WTC11 (cell line): ENCODE measurements at regions not wholly inside any gene's neighbourhood (a gene's known extent, or its start where the extent isn't known, plus 50 kb on each side); places are given as distances from the start of the nearest gene placed in this dataset.

Source experiments
- ATAC-seq: fragments of 200-7000 bp; cut with Tn5 transposase; 2 replicates; pipeline ENCODE4 v1.10.0; 2021; ENCODE audit warnings: mild to moderate bottlenecking, moderate library complexity
- CTCF ChIA-PET: fragments of 300-600 bp; sonication (Branson Sonifier 250); formaldehyde crosslinking; loops from one replicate; lab custom pipeline; 2021; ENCODE audit warnings: antibody characterized with exemption; lab: Charles Lee
- POLR2A ChIA-PET: fragments of 350-600 bp; sonication (Branson Sonifier 250); formaldehyde crosslinking; loops from one replicate; lab custom pipeline; 2021; ENCODE audit warnings: antibody characterized with exemption; lab: Charles Lee
- DNase-seq: peaks from one replicate; pipeline ENCODE4 v3.0.0; 2021; ENCODE audit warnings: low spot score
- H3K27ac Mint-ChIP-seq: 2 replicates; pipeline ENCODE4 v1.8.0; 2021; ENCODE audit warnings: mixed read lengths
- H3K27me3 Mint-ChIP-seq: 2 replicates; pipeline ENCODE4 v1.8.0; 2021; ENCODE audit warnings: low read depth, mild to moderate bottlenecking, moderate library complexity, mixed read lengths
- H3K36me3 Mint-ChIP-seq: 2 replicates; pipeline ENCODE4 v1.8.0; 2021; ENCODE audit warnings: mixed read lengths
- H3K4me1 Mint-ChIP-seq: 2 replicates; pipeline ENCODE4 v1.8.0; 2022; ENCODE audit warnings: mixed read lengths
- H3K4me3 Mint-ChIP-seq: 2 replicates; pipeline ENCODE4 v1.8.0; 2021; ENCODE audit warnings: mild to moderate bottlenecking, moderate library complexity, mixed read lengths
- H3K9me3 Mint-ChIP-seq: 2 replicates; pipeline ENCODE4 v1.8.0; 2021; ENCODE audit warnings: mixed read lengths
- AFF4 ChIP-seq: sonication (generic); formaldehyde crosslinking; IDR thresholded peaks from 2 replicates; pipeline ENCODE4 v1.8.1; 2023; ENCODE audit warnings: mild to moderate bottlenecking, missing genetic modification reagents, borderline replicate concordance
- AR ChIP-seq: fragments of 250-450 bp; sonication (Bioruptor Pico); IDR thresholded peaks from 2 replicates; pipeline ENCODE4 v1.9.0; 2021; ENCODE audit warnings: mild to moderate bottlenecking
- E2F4 ChIP-seq: sonication (generic); formaldehyde crosslinking; IDR thresholded peaks from 2 replicates; pipeline ENCODE4 v1.8.1; 2022; ENCODE audit warnings: low read depth, mild to moderate bottlenecking, moderate library complexity, missing genetic modification reagents, borderline replicate concordance
- ELF4 ChIP-seq: sonication (generic); formaldehyde crosslinking; IDR thresholded peaks from 2 replicates; pipeline ENCODE4 v1.8.1; 2022; ENCODE audit warnings: low read depth, mild to moderate bottlenecking, moderate library complexity, missing genetic modification reagents
- EMX1 ChIP-seq: fragments of 250-450 bp; sonication (Bioruptor Pico); IDR thresholded peaks from 2 replicates; pipeline ENCODE4 v1.8.0; 2021; ENCODE audit warnings: mild to moderate bottlenecking
- ESRRA ChIP-seq: sonication (generic); formaldehyde crosslinking; IDR thresholded peaks from 2 replicates; pipeline ENCODE4 v1.8.1; 2022; ENCODE audit warnings: mild to moderate bottlenecking, missing genetic modification reagents, borderline replicate concordance
- ETV6 ChIP-seq: sonication (generic); formaldehyde crosslinking; IDR thresholded peaks from 2 replicates; pipeline ENCODE4 v1.8.1; 2022; ENCODE audit warnings: mild to moderate bottlenecking, missing genetic modification reagents
- FOXJ3 ChIP-seq: sonication (generic); formaldehyde crosslinking; IDR thresholded peaks from 2 replicates; pipeline ENCODE4 v1.9.0; 2021; ENCODE audit warnings: missing genetic modification reagents, mild to moderate bottlenecking, borderline replicate concordance
- FOXP1 ChIP-seq: sonication (generic); formaldehyde crosslinking; IDR thresholded peaks from 2 replicates; pipeline ENCODE4 v1.8.0; 2022; ENCODE audit warnings: missing genetic modification reagents, mild to moderate bottlenecking, moderate library complexity, borderline replicate concordance
- HMGA2 ChIP-seq: fragments of 250-450 bp; sonication (Bioruptor Pico); IDR thresholded peaks from 2 replicates; pipeline ENCODE4 v1.4.0; 2021; ENCODE audit warnings: mild to moderate bottlenecking, moderate library complexity
- IRF1 ChIP-seq: sonication (generic); formaldehyde crosslinking; IDR thresholded peaks from 2 replicates; pipeline ENCODE4 v1.8.0; 2023; ENCODE audit warnings: missing genetic modification reagents
- IRF2 ChIP-seq: sonication (generic); formaldehyde crosslinking; IDR thresholded peaks from 2 replicates; pipeline ENCODE4 v1.8.0; 2022; ENCODE audit warnings: low read depth, missing genetic modification reagents, borderline replicate concordance
- JAZF1 ChIP-seq: fragments of 250-450 bp; sonication (Bioruptor Pico); IDR thresholded peaks from 2 replicates; pipeline ENCODE4 v1.9.0; 2021; ENCODE audit warnings: moderate library complexity, mild to moderate bottlenecking, inconsistent platforms
- KAT7 ChIP-seq: sonication (generic); formaldehyde crosslinking; IDR thresholded peaks from 2 replicates; pipeline ENCODE4 v1.8.1; 2023; ENCODE audit warnings: missing genetic modification reagents, mild to moderate bottlenecking, borderline replicate concordance
- NFYB ChIP-seq: sonication (generic); formaldehyde crosslinking; conservative IDR thresholded peaks from 2 replicates; pipeline ENCODE4 v1.8.0; 2022; ENCODE audit warnings: low read depth, missing genetic modification reagents
- PRRX2 ChIP-seq: fragments of 250-450 bp; sonication (Bioruptor Pico); IDR thresholded peaks from 2 replicates; pipeline ENCODE4 v1.8.0; 2021; ENCODE audit warnings: mild to moderate bottlenecking
- RELA ChIP-seq: sonication (generic); formaldehyde crosslinking; IDR thresholded peaks from 2 replicates; pipeline ENCODE4 v1.8.1; 2022; ENCODE audit warnings: missing genetic modification reagents, mild to moderate bottlenecking, borderline replicate concordance
- TEAD4 ChIP-seq: sonication (generic); formaldehyde crosslinking; IDR thresholded peaks from 2 replicates; pipeline ENCODE4 v1.8.0; 2022; ENCODE audit warnings: mild to moderate bottlenecking, missing genetic modification reagents
- TP53 ChIP-seq: sonication (generic); formaldehyde crosslinking; IDR thresholded peaks from 2 replicates; pipeline ENCODE4 v1.8.1; 2023; ENCODE audit warnings: mild to moderate bottlenecking, missing genetic modification reagents
- USF1 ChIP-seq: sonication (generic); formaldehyde crosslinking; IDR thresholded peaks from 2 replicates; pipeline ENCODE4 v1.8.0; 2022; ENCODE audit warnings: mild to moderate bottlenecking, missing genetic modification reagents
- ZNF396 ChIP-seq: fragments of 250-450 bp; sonication (Bioruptor Pico); IDR thresholded peaks from 2 replicates; pipeline ENCODE4 v1.8.0; 2021; ENCODE audit warnings: mild to moderate bottlenecking, moderate library complexity, borderline replicate concordance
- TF ChIP-seq, protein P1 (sequence below): fragments of 250-450 bp; sonication (Bioruptor Pico); IDR thresholded peaks from 2 replicates; pipeline ENCODE4 v1.9.0; 2021; ENCODE audit warnings: moderate library complexity, mild to moderate bottlenecking, inconsistent platforms, borderline replicate concordance

GRCh38 chr2:121960251-121960650 is 204.8 kb downstream of the TSN start:
- no peak overlapping the region for H3K27ac Mint-ChIP-seq
- H3K4me1 Mint-ChIP-seq, result 0 out of 2 replicates have a peak, but pooled peaks cover under 1% of the 10 kb centered on the region
- CTCF ChIA-PET, result interaction anchor here (1.2 to 1.3 kb wide), 2 partner anchors 15 to 58 kb away, joined by 3 to 4 read pairs; no protein-coding TSS in a partner anchor
- H3K36me3 Mint-ChIP-seq, result no peaks in the 10 kb centered on the region
- DNase-seq (no peak), ATAC-seq (no peak)
- no peak overlapping the region for H3K4me3 Mint-ChIP-seq
- H3K27me3 Mint-ChIP-seq, result no peaks in the 10 kb centered on the region
- no peaks in the 10 kb centered on the region for H3K9me3 Mint-ChIP-seq
- TF ChIP-seq NFYB (CRISPR knock-in tag) (no peak), IRF2 (CRISPR knock-in tag) (no peak), AFF4 (CRISPR knock-in tag) (no peak), ZNF396 (CRISPR knock-in tag) (no peak), AR (CRISPR knock-in tag) (no peak), ELF4 (CRISPR knock-in tag) (no peak), ETV6 (no peak), EMX1 (CRISPR knock-in tag) (no peak), KAT7 (CRISPR knock-in tag) (no peak), RELA (no peak), TP53 (CRISPR knock-in tag) (no peak), PRRX2 (CRISPR knock-in tag) (no peak), IRF1 (CRISPR knock-in tag) (no peak), E2F4 (CRISPR knock-in tag) (no peak), TEAD4 (CRISPR knock-in tag) (no peak), JAZF1 (CRISPR knock-in tag) (no peak)
- TF ChIP-seq, protein P1, sequence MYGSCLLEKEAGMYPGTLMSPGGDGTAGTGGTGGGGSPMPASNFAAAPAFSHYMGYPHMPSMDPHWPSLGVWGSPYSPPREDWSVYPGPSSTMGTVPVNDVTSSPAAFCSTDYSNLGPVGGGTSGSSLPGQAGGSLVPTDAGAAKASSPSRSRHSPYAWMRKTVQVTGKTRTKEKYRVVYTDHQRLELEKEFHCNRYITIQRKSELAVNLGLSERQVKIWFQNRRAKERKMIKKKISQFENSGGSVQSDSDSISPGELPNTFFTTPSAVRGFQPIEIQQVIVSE (CRISPR knock-in tag), result no peak
- POLR2A ChIA-PET, result no interaction called here

DNA sequence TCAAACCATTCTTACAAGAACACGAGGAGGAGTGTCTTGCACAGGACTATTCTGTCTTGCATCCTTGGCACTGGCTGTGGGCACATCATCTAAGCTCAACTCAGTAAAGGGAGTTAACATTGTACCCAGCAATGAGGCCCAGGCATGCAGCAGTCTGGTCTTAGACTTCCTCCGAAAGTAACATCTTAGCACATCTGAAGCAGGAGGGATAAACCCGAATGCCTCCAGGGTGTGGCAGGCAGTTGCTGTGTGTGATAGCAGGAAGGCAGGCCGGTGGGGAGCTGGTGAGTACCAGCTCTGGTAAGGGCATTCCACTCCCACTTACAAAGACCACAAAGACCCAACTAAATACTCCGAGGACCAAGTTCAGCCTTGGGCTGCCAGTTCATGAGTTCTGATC is 206.3 kb downstream of the TSN start:
- no peak for ATAC-seq
- ChIA-PET CTCF (interaction anchor here (1.4 kb wide), 1 partner anchor 151 kb away, joined by 3 read pairs; no protein-coding TSS in a partner anchor), POLR2A (no interaction called here)
- no peaks in the 10 kb centered on the region for H3K27me3 Mint-ChIP-seq
- H3K4me1 Mint-ChIP-seq, result no peaks in the 10 kb centered on the region
- DNase-seq, result no peak
- no peak overlapping the region for H3K27ac Mint-ChIP-seq
- H3K36me3 Mint-ChIP-seq, result no peaks in the 10 kb centered on the region
- no peak overlapping the region for H3K4me3 Mint-ChIP-seq
- H3K9me3 Mint-ChIP-seq, result peaks cover 1% of the 10 kb centered on the region; the same call in 1 of the 2 replicates
- TF ChIP-seq FOXP1 (CRISPR knock-in tag) (no peak), ESRRA (CRISPR knock-in tag) (no peak), USF1 (no peak), NFYB (CRISPR knock-in tag) (no peak), FOXJ3 (no peak), IRF1 (CRISPR knock-in tag) (no peak), AR (CRISPR knock-in tag) (no peak), HMGA2 (CRISPR knock-in tag) (no peak)
